Chondrocyte (in vitro differentiated cells): ENCODE measurements at regions not wholly inside any gene's neighbourhood (a gene's known extent, or its start where the extent isn't known, plus 50 kb on each side); places are given as distances from the start of the nearest gene placed in this dataset.

ENCODE experiments used
- DNase-seq: peaks from one replicate; pipeline ENCODE4 v3.0.0; 2021; ENCODE audit warnings: mixed read lengths, low spot score
- H3K27ac Mint-ChIP-seq: one replicate; pipeline ENCODE4 v1.8.0; 2021; ENCODE audit warnings: mild to moderate bottlenecking, moderate library complexity, mixed read lengths; ENCODE audit not compliant: unreplicated experiment
- H3K27me3 Mint-ChIP-seq: 2 replicates; pipeline ENCODE4 v1.8.0; 2021; ENCODE audit warnings: low read depth, mixed read lengths
- H3K36me3 Mint-ChIP-seq: 2 replicates; pipeline ENCODE4 v1.8.0; 2021; ENCODE audit warnings: low read depth, mixed read lengths
- H3K4me1 Mint-ChIP-seq: 2 replicates; pipeline ENCODE4 v1.8.0; 2021; ENCODE audit warnings: low read depth, mild to moderate bottlenecking, mixed read lengths
- H3K4me3 Mint-ChIP-seq: one replicate; pipeline ENCODE4 v1.8.0; 2021; ENCODE audit warnings: mild to moderate bottlenecking, moderate library complexity, mixed read lengths; ENCODE audit not compliant: unreplicated experiment
- H3K9me3 Mint-ChIP-seq: 2 replicates; pipeline ENCODE4 v1.8.0; 2021; ENCODE audit warnings: low read depth, mixed read lengths
- CTCF ChIP-seq: fragments of 200-600 bp; sonication (generic); IDR thresholded peaks from 2 replicates; pipeline ENCODE4 v1.5.0; 2021; ENCODE audit warnings: antibody characterized with exemption, mild to moderate bottlenecking, moderate library complexity

GRCh38 chr13:89916551-89916950 lies 1430.9 kb upstream of the MIR17HG start:
- no peak for DNase-seq
- H3K9me3 Mint-ChIP-seq, result no peaks in the 10 kb centered on the region
- no peaks in the 10 kb centered on the region for H3K27me3 Mint-ChIP-seq
- TF ChIP-seq CTCF, result no peak
- no peaks in the 10 kb centered on the region for H3K36me3 Mint-ChIP-seq
- no peaks in the 10 kb centered on the region for H3K4me1 Mint-ChIP-seq
- no peak overlapping the region for H3K4me3 Mint-ChIP-seq
- H3K27ac Mint-ChIP-seq, result no peak overlapping the region

- H3K4me1 Mint-ChIP-seq, result peaks cover 6% of the 10 kb centered on the region
- TF ChIP-seq CTCF, result no peak
- no peaks in the 10 kb centered on the region for H3K9me3 Mint-ChIP-seq
- no peak for DNase-seq
- no peaks in the 10 kb centered on the region for H3K36me3 Mint-ChIP-seq
- no peak overlapping the region for H3K27ac Mint-ChIP-seq
- no peaks in the 10 kb centered on the region for H3K27me3 Mint-ChIP-seq
- no peak overlapping the region for H3K4me3 Mint-ChIP-seq
Measured at GRCh38 chr13:89920461-89920860, 1427.0 kb upstream of the MIR17HG start.

GRCh38 chr13:89923052-89923451 lies 1424.4 kb upstream of the MIR17HG start:
- no peak overlapping the region for H3K27ac Mint-ChIP-seq
- no peaks in the 10 kb centered on the region for H3K9me3 Mint-ChIP-seq

GRCh38 chr13:89923736-89924135 lies 1423.8 kb upstream of the MIR17HG start:
- Mint-ChIP-seq H3K4me1 (peaks cover 6% of the 10 kb centered on the region), H3K27me3 (no peaks in the 10 kb centered on the region), H3K9me3 (no peaks in the 10 kb centered on the region), H3K4me3 (no peak overlapping the region), H3K27ac (peak overlapping the region; percentile 54), H3K36me3 (no peaks in the 10 kb centered on the region)
- no peak for TF ChIP-seq CTCF
- no peak for DNase-seq

More at GRCh38 chr13:89923052-89923451, 1424.4 kb upstream of the MIR17HG start:
- DNase-seq, result no peak
- Mint-ChIP-seq H3K4me1 (peaks cover 6% of the 10 kb centered on the region), H3K4me3 (no peak overlapping the region), H3K36me3 (no peaks in the 10 kb centered on the region), H3K27me3 (no peaks in the 10 kb centered on the region)
- TF ChIP-seq CTCF, result no peak

- Mint-ChIP-seq H3K27me3 (no peaks in the 10 kb centered on the region), H3K27ac (no peak overlapping the region), H3K4me3 (no peak overlapping the region), H3K9me3 (no peaks in the 10 kb centered on the region), H3K36me3 (no peaks in the 10 kb centered on the region), H3K4me1 (peaks cover 6% of the 10 kb centered on the region)
- peak; percentile 86 for TF ChIP-seq CTCF
- no peak for DNase-seq
Measured at GRCh38 chr13:89925107-89925506, 1422.4 kb upstream of the MIR17HG start.
